ENCODE measurements at regions not wholly inside any gene's neighbourhood (a gene's known extent, or its start where the extent isn't known, plus 50 kb on each side); places are given as distances from the start of the nearest gene placed in this dataset.

- TF ChIP-seq REST (IDR thresholded peaks at IDR 0.05; ENCODE audit: low read depth), result no peak
- no peak for TF ChIP-seq CEBPB (IDR thresholded peaks at IDR 0.05)
- TF ChIP-seq CREB1 (IDR thresholded peaks at IDR 0.05; ENCODE audit: low read depth), result no peak
- TF ChIP-seq RAD21 (IDR thresholded peaks at IDR 0.05; ENCODE audit: low read depth), result no peak
- TF ChIP-seq EP300 (IDR thresholded peaks at IDR 0.05; ENCODE audit: borderline replicate concordance), result no peak
- TF ChIP-seq FOXM1 (IDR thresholded peaks at IDR 0.05; ENCODE audit: borderline replicate concordance, low read depth), result no peak
- TF ChIP-seq YY1 (IDR thresholded peaks at IDR 0.05; ENCODE audit: low read depth), result no peak
- no peak for TF ChIP-seq MAX (IDR thresholded peaks at IDR 0.05)
- no peak for TF ChIP-seq TAF1 (IDR thresholded peaks at IDR 0.05; ENCODE audit: low read depth)
- no peak for TF ChIP-seq USF1 (IDR thresholded peaks at IDR 0.05)
- TF ChIP-seq ZBTB7A (IDR thresholded peaks at IDR 0.05; ENCODE audit: low read depth), result no peak
- no peak for TF ChIP-seq TEAD4 (IDR thresholded peaks at IDR 0.05)
These were observed 529.9 kb upstream of the DPP6 start for GRCh38 chr7:153522261-153522660.
